ENCODE measurements at regions not wholly inside any gene's neighbourhood (a gene's known extent, or its start where the extent isn't known, plus 50 kb on each side); places are given as distances from the start of the nearest gene placed in this dataset.
"Not testable (repeated sequence)": the region's sequence is repeated elsewhere in the genome, so short reads cannot be mapped to it uniquely, and the experiment has no call there.

GRCh38 chr6:112956696-112957535 lies 609.8 kb downstream of the RFPL4B start (continued):
- no peak for TF ChIP-seq GABPA (IDR thresholded peaks at IDR 0.05; ENCODE audit: low read depth)
- no peak for TF ChIP-seq RCOR1 (IDR thresholded peaks at IDR 0.05; ENCODE audit: low read length)
- peak; percentile 68 to 95 for TF ChIP-seq EP300 (IDR thresholded peaks at IDR 0.05; ENCODE audit: borderline replicate concordance in 1 of 2, low read depth in 1 of 2, low read length in 1 of 2)
- peak; percentile 96 for TF ChIP-seq PBX3 (IDR thresholded peaks at IDR 0.05)
- TF ChIP-seq REST (IDR thresholded peaks at IDR 0.05; ENCODE audit: low read depth, low read length): 0 out of 2 replicates have a peak, but pooled peaks have one; percentile 65

GRCh38 chr6:112957536-112957916 lies 610.4 kb downstream of the RFPL4B start:
- DNase-seq: no peak
- H3K9me3 ChIP-seq: no peaks in the 10 kb centered on the region
- peaks cover 0 to 8% of the 10 kb centered on the region in 2 experiments; a peak in 2 of 4 replicates for H3K4me1 ChIP-seq (ENCODE audit: control insufficient read depth in 1 of 2, insufficient read depth in 2 of 2, low read depth in 1 of 2, low read length in 1 of 2)
- ChIA-PET CTCF (no interaction called here), POLR2A (no interaction called here)
- H3K36me3 ChIP-seq (replicated peaks in 1 of 2; ENCODE audit: control insufficient read depth in 1 of 2, insufficient read depth in 2 of 2, low read length in 1 of 2): no peaks in the 10 kb centered on the region
- no peak overlapping the region for H3K9ac ChIP-seq
- H4K20me1 ChIP-seq (ENCODE audit: insufficient read depth): no peaks in the 10 kb centered on the region
- H3K27me3 ChIP-seq (ENCODE audit: insufficient read depth): no peaks in the 10 kb centered on the region
- H3K79me2 ChIP-seq (ENCODE audit: insufficient read depth): no peaks in the 10 kb centered on the region
- H3K4me2 ChIP-seq: peak overlapping the region; percentile 50; the same call in 1 of the 2 replicates
- peak overlapping the region; percentile 78 to 92 for H3K27ac ChIP-seq (ENCODE audit: low read depth in 2 of 2, low read length in 1 of 2)
- 0 out of 2 replicates have a peak, but pooled peaks have one; percentile 27 for TF ChIP-seq PBX3 (IDR thresholded peaks at IDR 0.05)
- TF ChIP-seq SIN3A (IDR thresholded peaks at IDR 0.05; ENCODE audit: borderline replicate concordance, low read depth, low read length): no peak
- H2AFZ ChIP-seq (ENCODE audit: low read depth): no peak overlapping the region
- peaks cover 18% of the 10 kb centered on the region for H3F3A ChIP-seq (replicated peaks; ENCODE audit: insufficient read depth)
- no peak overlapping the region for H3K4me3 ChIP-seq (ENCODE audit: low read depth in 2 of 2, low read length in 1 of 2)
- H3K9me2 ChIP-seq: no peaks in the 10 kb centered on the region
- WGBS (ENCODE audit: low lambda C conversion rate): 71% methylated on average over 2 of the region's 2 CpGs

GRCh38 chr6:112960130-112960529 lies 613.0 kb downstream of the RFPL4B start:
- H3K9ac ChIP-seq; H4K20me1 ChIP-seq (ENCODE audit: insufficient read depth); H2AFZ ChIP-seq (ENCODE audit: low read depth); H3K79me2 ChIP-seq (ENCODE audit: insufficient read depth); H3K9me2 ChIP-seq; CTCF ChIA-PET; H3K36me3 ChIP-seq (replicated peaks in 1 of 2; ENCODE audit: control insufficient read depth in 1 of 2, insufficient read depth in 2 of 2, low read length in 1 of 2); H3K9me3 ChIP-seq; H3K4me3 ChIP-seq (ENCODE audit: low read depth in 2 of 2, low read length in 1 of 2); H3K27ac ChIP-seq (ENCODE audit: low read depth in 2 of 2, low read length in 1 of 2); H3K4me2 ChIP-seq; DNase-seq; H3K27me3 ChIP-seq (ENCODE audit: insufficient read depth); POLR2A ChIA-PET; H3K4me1 ChIP-seq (ENCODE audit: control insufficient read depth in 1 of 2, insufficient read depth in 2 of 2, low read depth in 1 of 2, low read length in 1 of 2): not testable (repeated sequence)
- peaks cover 13% of the 10 kb centered on the region for H3F3A ChIP-seq (replicated peaks; ENCODE audit: insufficient read depth)
- 89% methylated on average over 3 of the region's 3 CpGs for WGBS (ENCODE audit: low lambda C conversion rate)

All from SK-N-SH (cell line).